ENCODE measurements at regions not wholly inside any gene's neighbourhood (a gene's known extent, or its start where the extent isn't known, plus 50 kb on each side); places are given as distances from the start of the nearest gene placed in this dataset.

- Histone ChIP-seq H3K9me3 (no peaks in the 10 kb centered on the region), H3K4me3 (no peak overlapping the region), H3K36me3 (ENCODE audit: low read depth) (no peaks in the 10 kb centered on the region), H3K4me1 (ENCODE audit: low read depth) (no peaks in the 10 kb centered on the region)
- DNase-seq (no peak), ATAC-seq (no peak)
- intact Hi-C loops (cut with DNase I, micrococcal nuclease): no loop called here
- no peak for TF ChIP-seq CTCF (IDR thresholded peaks at IDR 0.05)
These were observed 700.5 kb upstream of the CELF2 start for GRCh38 chr10:10317151-10317550.

- Histone ChIP-seq H3K4me1 (ENCODE audit: low read depth) (no peaks in the 10 kb centered on the region), H3K36me3 (ENCODE audit: low read depth) (no peaks in the 10 kb centered on the region), H3K9me3 (no peaks in the 10 kb centered on the region), H3K4me3 (no peak overlapping the region)
- no peak for ATAC-seq
- TF ChIP-seq CTCF (IDR thresholded peaks at IDR 0.05): no peak
- DNase-seq: no peak
- intact Hi-C loops (cut with DNase I, micrococcal nuclease): no loop called here
These were observed 698.8 kb upstream of the CELF2 start for GRCh38 chr10:10318856-10319255.

- Histone ChIP-seq H3K4me1 (ENCODE audit: low read depth) (no peaks in the 10 kb centered on the region), H3K36me3 (ENCODE audit: low read depth) (no peaks in the 10 kb centered on the region), H3K9me3 (no peaks in the 10 kb centered on the region), H3K4me3 (no peak overlapping the region)
- intact Hi-C loops (cut with DNase I, micrococcal nuclease): no loop called here
- no peak for ATAC-seq
- DNase-seq: no peak
- no peak for TF ChIP-seq CTCF (IDR thresholded peaks at IDR 0.05)
These were observed 696.7 kb upstream of the CELF2 start for GRCh38 chr10:10320956-10321355.

GRCh38 chr10:10326116-10326515, 691.6 kb upstream of the CELF2 start:
- DNase-seq (no peak), ATAC-seq (no peak)
- Histone ChIP-seq H3K9me3 (no peaks in the 10 kb centered on the region), H3K36me3 (ENCODE audit: low read depth) (no peaks in the 10 kb centered on the region), H3K4me1 (ENCODE audit: low read depth) (no peaks in the 10 kb centered on the region), H3K4me3 (no peak overlapping the region)
- no peak for TF ChIP-seq CTCF (IDR thresholded peaks at IDR 0.05)
- intact Hi-C loops (cut with DNase I, micrococcal nuclease): no loop called here

- Histone ChIP-seq H3K4me3 (no peak overlapping the region), H3K4me1 (ENCODE audit: low read depth) (no peaks in the 10 kb centered on the region), H3K36me3 (ENCODE audit: low read depth) (no peaks in the 10 kb centered on the region), H3K9me3 (no peaks in the 10 kb centered on the region)
- intact Hi-C loops (cut with DNase I, micrococcal nuclease): no loop called here
- TF ChIP-seq CTCF (IDR thresholded peaks at IDR 0.05): no peak
- ATAC-seq (no peak), DNase-seq (no peak)
These were observed 689.7 kb upstream of the CELF2 start for GRCh38 chr10:10327934-10328333.

- intact Hi-C loops (cut with DNase I, micrococcal nuclease): no loop called here
These were observed 687.3 kb upstream of the CELF2 start for GRCh38 chr10:10330418-10330817.

More at GRCh38 chr10:10330418-10330817, 687.3 kb upstream of the CELF2 start:
- DNase-seq: no peak
- ATAC-seq: no peak
- no peak for TF ChIP-seq CTCF (IDR thresholded peaks at IDR 0.05)
- no peak overlapping the region for H3K4me3 ChIP-seq
- no peaks in the 10 kb centered on the region for H3K36me3 ChIP-seq (ENCODE audit: low read depth)
- no peaks in the 10 kb centered on the region for H3K4me1 ChIP-seq (ENCODE audit: low read depth)
- no peaks in the 10 kb centered on the region for H3K9me3 ChIP-seq

Data from mucosa of descending colon (tissue), 3 donors.